ENCODE measurements at regions not wholly inside any gene's neighbourhood (a gene's known extent, or its start where the extent isn't known, plus 50 kb on each side); places are given as distances from the start of the nearest gene placed in this dataset.
A peak's percentile ranks its signal among the peaks of the same experiment; 100 is the strongest.

- Histone ChIP-seq H3K4me2 (ENCODE audit: insufficient read depth, low read length) (peak overlapping the region; percentile 70), H3K4me1 (ENCODE audit: control insufficient read depth, extremely low read depth, insufficient read depth, low read length) (peaks cover 38% of the 10 kb centered on the region), H2AFZ (ENCODE audit: low read depth, low read length) (no peak overlapping the region), H3K9ac (replicated peaks; ENCODE audit: extremely low read depth, insufficient read depth, low read length) (peak overlapping the region; percentile 19), H3K9me1 (replicated peaks; ENCODE audit: control insufficient read depth, extremely low read depth, insufficient read depth, low read length) (no peaks in the 10 kb centered on the region), H3K36me3 (ENCODE audit: control insufficient read depth in 2 of 2, extremely low read depth in 1 of 2, insufficient read depth in 2 of 2, low read length in 2 of 2) (no peaks in the 10 kb centered on the region), H3K27me3 (ENCODE audit: control insufficient read depth in 2 of 2, insufficient read depth in 2 of 2, low read length in 2 of 2) (no peaks in the 10 kb centered on the region), H3K9me3 (replicated peaks; ENCODE audit: control insufficient read depth, insufficient read depth, low read length) (no peaks in the 10 kb centered on the region), H3K79me2 (ENCODE audit: control insufficient read depth, insufficient read depth, low read length) (no peaks in the 10 kb centered on the region), H3K27ac (ENCODE audit: insufficient read depth, low read depth, low read length) (peak overlapping the region; percentile 79), H3K4me3 (replicated peaks in 1 of 3; ENCODE audit: insufficient read depth in 1 of 3, low read depth in 1 of 3, low read length in 3 of 3) (no peak overlapping the region), H4K20me1 (replicated peaks; ENCODE audit: control insufficient read depth, extremely low read depth, insufficient read depth, low read length) (no peaks in the 10 kb centered on the region)
- DNase-seq (ENCODE audit: low read depth, low spot score), result peak; percentile 18
- TF ChIP-seq FOS (IDR thresholded peaks at IDR 0.05; ENCODE audit: borderline replicate concordance, insufficient read depth, low read length), result no peak
- TF ChIP-seq GATA2 (IDR thresholded peaks at IDR 0.05; ENCODE audit: insufficient read depth, insufficient read length, low read depth, low read length), result no peak
- ChIA-PET POLR2A (interaction anchor here (1.0 kb wide), 1 partner anchor 113 kb away, joined by 3 read pairs; no protein-coding TSS in a partner anchor), CTCF (interaction anchor here (0.8 to 1.8 kb wide), 4 partner anchors 18 to 112 kb away, joined by 3 to 7 read pairs (median 4); partner anchors contain the start of gene FLRT2)
- dilution Hi-C loops (cut with MboI; ENCODE audit: extremely low pct_ligation_motif_present, low sequenced_read_pairs) (no loop called here), intact Hi-C loops (cut with micrococcal nuclease) (loop anchor here (5.0 to 10.0 kb wide), 4 partner anchors 223 to 1603 kb away; no protein-coding TSS in a partner anchor)
- FAIRE-seq, result no peak
- BruUV-seq (replicated peaks), result no TSS peak
Measured at GRCh38 chr14:85417396-85417795, 112.5 kb upstream of the FLRT2 start.

- CTCF ChIA-PET, result interaction anchor here (1.0 to 1.5 kb wide), 2 partner anchors 8 to 16 kb away, joined by 3 read pairs; no protein-coding TSS in a partner anchor
- H4K20me1 ChIP-seq (replicated peaks; ENCODE audit: control insufficient read depth, extremely low read depth, insufficient read depth, low read length), result no peaks in the 10 kb centered on the region
- no TSS peak for BruUV-seq (replicated peaks)
- intact Hi-C loops (cut with micrococcal nuclease) (loop anchor here (5.0 to 10.0 kb wide), 4 partner anchors 224 to 1604 kb away; no protein-coding TSS in a partner anchor), dilution Hi-C loops (cut with MboI; ENCODE audit: extremely low pct_ligation_motif_present, low sequenced_read_pairs) (no loop called here)
- H3K36me3 ChIP-seq (ENCODE audit: control insufficient read depth in 2 of 2, extremely low read depth in 1 of 2, insufficient read depth in 2 of 2, low read length in 2 of 2), result no peaks in the 10 kb centered on the region
- H3K27ac ChIP-seq (ENCODE audit: insufficient read depth, low read depth, low read length), result no peak overlapping the region
- TF ChIP-seq MYC (IDR thresholded peaks at IDR 0.05; ENCODE audit: low read depth, low read length) (no peak), FOS (IDR thresholded peaks at IDR 0.05; ENCODE audit: borderline replicate concordance, insufficient read depth, low read length) (no peak), MAX (IDR thresholded peaks at IDR 0.05; ENCODE audit: insufficient read depth, insufficient read length) (no peak), JUN (IDR thresholded peaks at IDR 0.05; ENCODE audit: borderline replicate concordance, insufficient read depth, insufficient read length, low read depth) (no peak), CTCF (IDR thresholded peaks at IDR 0.05; ENCODE audit: extremely low read depth in 1 of 2, insufficient read depth in 1 of 2, low read depth in 1 of 2, low read length in 2 of 2) (no peak), EZH2 (IDR thresholded peaks at IDR 0.05; ENCODE audit: borderline replicate concordance, low read depth, low read length, severe bottlenecking) (no peak), POLR2A (IDR thresholded peaks at IDR 0.05; ENCODE audit: low read depth, low read length) (no peak), GATA2 (IDR thresholded peaks at IDR 0.05; ENCODE audit: insufficient read depth, insufficient read length, low read depth, low read length) (no peak), POLR2AphosphoS5 (IDR thresholded peaks at IDR 0.05; ENCODE audit: insufficient read depth, low read depth, low read length) (no peak)
- H3K27me3 ChIP-seq (ENCODE audit: control insufficient read depth in 2 of 2, insufficient read depth in 2 of 2, low read length in 2 of 2), result no peaks in the 10 kb centered on the region
- H3K79me2 ChIP-seq (ENCODE audit: control insufficient read depth, insufficient read depth, low read length), result no peaks in the 10 kb centered on the region
- no peaks in the 10 kb centered on the region for H3K9me3 ChIP-seq (replicated peaks; ENCODE audit: control insufficient read depth, insufficient read depth, low read length)
- H3K4me1 ChIP-seq (ENCODE audit: control insufficient read depth, extremely low read depth, insufficient read depth, low read length), result peaks cover 38% of the 10 kb centered on the region
- FAIRE-seq, result no peak
- no peaks in the 10 kb centered on the region for H3K9me1 ChIP-seq (replicated peaks; ENCODE audit: control insufficient read depth, extremely low read depth, insufficient read depth, low read length)
- no peak overlapping the region for H3K4me2 ChIP-seq (ENCODE audit: insufficient read depth, low read length)
- no peak overlapping the region for H3K4me3 ChIP-seq (replicated peaks in 1 of 3; ENCODE audit: insufficient read depth in 1 of 3, low read depth in 1 of 3, low read length in 3 of 3)
- H3K9ac ChIP-seq (replicated peaks; ENCODE audit: extremely low read depth, insufficient read depth, low read length), result no peak overlapping the region
- H2AFZ ChIP-seq (ENCODE audit: low read depth, low read length), result no peak overlapping the region
- DNase-seq (ENCODE audit: low read depth, low spot score), result no peak
- POLR2A ChIA-PET, result no interaction called here
Measured at GRCh38 chr14:85418721-85419120, 111.2 kb upstream of the FLRT2 start.
